GM12865 (cell line): ENCODE measurements at regions not wholly inside any gene's neighbourhood (a gene's known extent, or its start where the extent isn't known, plus 50 kb on each side); places are given as distances from the start of the nearest gene placed in this dataset.

Experiments used
- DNase-seq: peaks from one replicate; pipeline ENCODE4 v3.0.0; 2010; ENCODE audit warnings: low read depth
- H3K4me3 ChIP-seq: 2 replicates; pipeline ENCODE4 v1.5.1; 2011; ENCODE audit warnings: mild to moderate bottlenecking, low read depth, low read length, control low read depth
- TF ChIP-seq, protein P1 (sequence below): IDR thresholded peaks from 2 replicates; pipeline ENCODE4 v1.5.1; 2011; ENCODE audit warnings: low read length, control low read depth, low read depth, inconsistent platforms; ENCODE audit not compliant: insufficient read depth; ENCODE audit errors: missing control alignments

DNA sequence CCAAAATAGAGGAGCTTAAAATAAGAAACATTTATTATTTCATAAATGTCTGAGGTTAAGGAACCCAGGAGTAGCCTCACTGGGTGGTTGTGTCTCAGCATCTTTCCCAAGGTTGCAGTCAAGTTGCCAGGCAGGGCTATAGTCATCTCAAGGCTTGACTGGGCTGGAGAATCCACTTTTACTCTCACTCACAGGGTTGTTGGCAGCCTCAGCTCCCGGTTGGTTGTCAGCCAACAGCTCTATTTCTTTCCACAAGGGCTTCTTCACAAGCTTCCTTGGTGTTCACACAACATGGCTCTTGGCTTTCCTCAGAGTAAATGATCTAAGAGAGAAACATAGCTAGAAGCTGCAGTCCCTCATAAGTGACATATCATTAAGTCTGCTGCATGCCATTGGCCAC lies 55.6 kb upstream of the TEX51 start:
- TF ChIP-seq, protein P1, sequence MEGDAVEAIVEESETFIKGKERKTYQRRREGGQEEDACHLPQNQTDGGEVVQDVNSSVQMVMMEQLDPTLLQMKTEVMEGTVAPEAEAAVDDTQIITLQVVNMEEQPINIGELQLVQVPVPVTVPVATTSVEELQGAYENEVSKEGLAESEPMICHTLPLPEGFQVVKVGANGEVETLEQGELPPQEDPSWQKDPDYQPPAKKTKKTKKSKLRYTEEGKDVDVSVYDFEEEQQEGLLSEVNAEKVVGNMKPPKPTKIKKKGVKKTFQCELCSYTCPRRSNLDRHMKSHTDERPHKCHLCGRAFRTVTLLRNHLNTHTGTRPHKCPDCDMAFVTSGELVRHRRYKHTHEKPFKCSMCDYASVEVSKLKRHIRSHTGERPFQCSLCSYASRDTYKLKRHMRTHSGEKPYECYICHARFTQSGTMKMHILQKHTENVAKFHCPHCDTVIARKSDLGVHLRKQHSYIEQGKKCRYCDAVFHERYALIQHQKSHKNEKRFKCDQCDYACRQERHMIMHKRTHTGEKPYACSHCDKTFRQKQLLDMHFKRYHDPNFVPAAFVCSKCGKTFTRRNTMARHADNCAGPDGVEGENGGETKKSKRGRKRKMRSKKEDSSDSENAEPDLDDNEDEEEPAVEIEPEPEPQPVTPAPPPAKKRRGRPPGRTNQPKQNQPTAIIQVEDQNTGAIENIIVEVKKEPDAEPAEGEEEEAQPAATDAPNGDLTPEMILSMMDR: no peak

DNA sequence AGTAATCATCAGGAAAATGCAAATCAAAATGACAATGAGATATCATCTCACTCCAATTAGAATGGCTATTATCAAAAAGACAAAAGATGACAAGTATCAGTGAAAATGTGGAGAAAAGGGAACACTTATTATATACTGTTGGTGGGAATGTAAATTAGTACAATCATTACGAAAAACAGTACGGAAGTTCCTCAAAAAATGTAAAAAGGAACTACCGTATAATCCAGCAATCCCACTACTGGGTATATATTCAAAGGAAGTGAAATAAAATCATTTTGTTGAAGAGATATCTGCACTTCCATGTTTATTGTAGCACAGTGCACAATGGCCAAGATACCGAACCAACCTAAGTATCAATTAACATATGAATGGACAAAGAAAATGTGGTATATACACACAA lies 52.4 kb upstream of the TEX51 start:
- no peak overlapping the region for H3K4me3 ChIP-seq
- no peak for DNase-seq
- TF ChIP-seq, protein P1: no peak

More for the DNA sequence above, 55.6 kb upstream of the TEX51 start:
- no peak for DNase-seq
- H3K4me3 ChIP-seq: no peak overlapping the region
